Vagina (tissue), 2 donors: ENCODE measurements at regions not wholly inside any gene's neighbourhood (a gene's known extent, or its start where the extent isn't known, plus 50 kb on each side); places are given as distances from the start of the nearest gene placed in this dataset.

Experiments used
- DNase-seq, 2 donors: peaks; one replicate each; pipeline ENCODE4 v3.0.0-alpha.2; 2017; ENCODE audit errors: extremely low spot score in 2 of 2
- H3K27ac ChIP-seq: fragments of 200-600 bp; sonication (generic); one replicate; pipeline ENCODE4 v1.5.1; 2019
- H3K27me3 ChIP-seq: fragments of 200-600 bp; sonication (generic); one replicate; pipeline ENCODE4 v1.5.1; 2019
- H3K36me3 ChIP-seq, 2 donors: fragments of 200-600 bp; sonication (generic); one replicate each; pipeline ENCODE4 v1.5.1; 2017 to 2019
- H3K4me1 ChIP-seq: fragments of 200-600 bp; sonication (generic); one replicate; pipeline ENCODE4 v1.5.1; 2019
- H3K4me3 ChIP-seq, 2 donors: fragments of 200-600 bp; sonication (generic); 1 replicate in 1 of 2; 2 replicates in 1 of 2; pipeline ENCODE4 v1.5.1; 2016 to 2019
- H3K9me3 ChIP-seq: fragments of 200-600 bp; sonication (generic); one replicate; pipeline ENCODE4 v1.5.1; 2019
- POLR2A ChIP-seq, 2 donors: fragments of 450-650 bp; IDR thresholded peaks; one replicate each; pipeline ENCODE4 v1.6.1; 2017; ENCODE audit warnings: antibody characterized with exemption in 2 of 2, mild to moderate bottlenecking in 2 of 2, moderate library complexity in 2 of 2
- POLR2AphosphoS5 ChIP-seq, 2 donors: sonication (generic); formaldehyde crosslinking; IDR thresholded peaks; one replicate each; pipeline ENCODE4 v1.9.0; 2017; ENCODE audit warnings: antibody characterized with exemption in 2 of 2, mild to moderate bottlenecking in 2 of 2, low read depth in 1 of 2; ENCODE audit not compliant: insufficient read depth in 1 of 2
- intact Hi-C: fragments of 100-400 bp; cut with DNase I; formaldehyde crosslinking; loops from one replicate; pipeline ENCODE4 v1.15.1; 2023
- TF ChIP-seq, protein P1 (sequence below), 3 experiments: fragments of 450-650 bp in 2 of 3; fragments of 200-600 bp in 1 of 3; sonication (generic) in 1 of 3; IDR thresholded peaks; one replicate each; pipeline ENCODE4 v1.5.1; 2017 to 2019; ENCODE audit warnings: antibody characterized with exemption in 3 of 3, mild to moderate bottlenecking in 2 of 3, moderate library complexity in 2 of 3

- H3K27me3 ChIP-seq: no peaks in the 10 kb centered on the region
- H3K9me3 ChIP-seq: no peaks in the 10 kb centered on the region
- H3K4me1 ChIP-seq: peaks cover 66% of the 10 kb centered on the region
- no peaks in the 10 kb centered on the region for H3K36me3 ChIP-seq
- peak; percentile 82 to 83 for DNase-seq
- TF ChIP-seq POLR2AphosphoS5 (IDR thresholded peaks at IDR 0.05; ENCODE audit: insufficient read depth in 1 of 2, low read depth in 1 of 2) (no peak), POLR2A (IDR thresholded peaks at IDR 0.05) (no peak)
- TF ChIP-seq, protein P1, sequence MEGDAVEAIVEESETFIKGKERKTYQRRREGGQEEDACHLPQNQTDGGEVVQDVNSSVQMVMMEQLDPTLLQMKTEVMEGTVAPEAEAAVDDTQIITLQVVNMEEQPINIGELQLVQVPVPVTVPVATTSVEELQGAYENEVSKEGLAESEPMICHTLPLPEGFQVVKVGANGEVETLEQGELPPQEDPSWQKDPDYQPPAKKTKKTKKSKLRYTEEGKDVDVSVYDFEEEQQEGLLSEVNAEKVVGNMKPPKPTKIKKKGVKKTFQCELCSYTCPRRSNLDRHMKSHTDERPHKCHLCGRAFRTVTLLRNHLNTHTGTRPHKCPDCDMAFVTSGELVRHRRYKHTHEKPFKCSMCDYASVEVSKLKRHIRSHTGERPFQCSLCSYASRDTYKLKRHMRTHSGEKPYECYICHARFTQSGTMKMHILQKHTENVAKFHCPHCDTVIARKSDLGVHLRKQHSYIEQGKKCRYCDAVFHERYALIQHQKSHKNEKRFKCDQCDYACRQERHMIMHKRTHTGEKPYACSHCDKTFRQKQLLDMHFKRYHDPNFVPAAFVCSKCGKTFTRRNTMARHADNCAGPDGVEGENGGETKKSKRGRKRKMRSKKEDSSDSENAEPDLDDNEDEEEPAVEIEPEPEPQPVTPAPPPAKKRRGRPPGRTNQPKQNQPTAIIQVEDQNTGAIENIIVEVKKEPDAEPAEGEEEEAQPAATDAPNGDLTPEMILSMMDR (IDR thresholded peaks at IDR 0.05): no peak
- no peak overlapping the region for H3K4me3 ChIP-seq
- H3K27ac ChIP-seq: no peak overlapping the region
- intact Hi-C loops: loop anchor here (10.0 kb wide), 1 partner anchor 59 kb away; no protein-coding TSS in a partner anchor
Observed at GRCh38 chr2:46816151-46816845, 99.3 kb downstream of the MCFD2 start.

DNA sequence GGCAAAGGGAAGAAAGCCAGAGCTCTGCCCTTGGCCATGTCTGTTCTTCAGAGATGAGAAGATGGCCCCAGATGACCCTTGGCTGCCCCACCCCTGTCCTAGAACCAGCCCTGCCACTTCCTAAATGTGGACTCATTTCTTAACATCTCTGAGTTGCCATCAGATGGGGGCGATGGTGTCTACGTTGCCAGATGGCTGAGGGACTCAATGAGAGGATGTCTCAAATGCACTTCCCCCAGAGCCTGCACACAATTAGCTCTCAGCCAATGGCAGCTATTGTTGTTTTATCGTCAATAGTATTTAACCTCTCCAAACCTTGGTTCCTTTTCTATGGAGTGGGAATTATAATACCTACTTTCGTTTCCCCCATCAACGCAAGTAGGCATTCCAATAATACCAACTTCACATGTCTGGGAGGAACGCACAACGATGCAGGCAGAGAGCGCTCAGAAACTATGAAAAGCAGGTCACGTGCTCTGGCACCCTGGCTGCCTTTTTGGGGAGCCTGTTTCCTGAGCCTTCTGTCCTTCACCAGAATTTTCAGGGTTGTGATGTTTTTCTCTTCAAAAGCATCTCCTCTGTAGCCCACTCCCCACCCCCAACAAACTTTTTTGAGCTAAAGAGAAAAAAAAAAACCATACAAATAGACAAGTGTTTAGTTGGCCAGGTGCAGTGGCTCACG lies 100.3 kb downstream of the MCFD2 start:
- DNase-seq: peak; percentile 67 to 75
- intact Hi-C loops: loop anchor here (2.0 to 10.0 kb wide), 2 partner anchors 34 to 60 kb away; no protein-coding TSS in a partner anchor
- Histone ChIP-seq H3K27me3 (no peaks in the 10 kb centered on the region), H3K27ac (peak overlapping the region; percentile 72), H3K9me3 (no peaks in the 10 kb centered on the region), H3K4me3 (no peak overlapping the region), H3K4me1 (peaks cover 67% of the 10 kb centered on the region), H3K36me3 (no peaks in the 10 kb centered on the region)
- no peak for TF ChIP-seq POLR2A (IDR thresholded peaks at IDR 0.05)
- TF ChIP-seq, protein P1 (IDR thresholded peaks at IDR 0.05): no peak

DNA sequence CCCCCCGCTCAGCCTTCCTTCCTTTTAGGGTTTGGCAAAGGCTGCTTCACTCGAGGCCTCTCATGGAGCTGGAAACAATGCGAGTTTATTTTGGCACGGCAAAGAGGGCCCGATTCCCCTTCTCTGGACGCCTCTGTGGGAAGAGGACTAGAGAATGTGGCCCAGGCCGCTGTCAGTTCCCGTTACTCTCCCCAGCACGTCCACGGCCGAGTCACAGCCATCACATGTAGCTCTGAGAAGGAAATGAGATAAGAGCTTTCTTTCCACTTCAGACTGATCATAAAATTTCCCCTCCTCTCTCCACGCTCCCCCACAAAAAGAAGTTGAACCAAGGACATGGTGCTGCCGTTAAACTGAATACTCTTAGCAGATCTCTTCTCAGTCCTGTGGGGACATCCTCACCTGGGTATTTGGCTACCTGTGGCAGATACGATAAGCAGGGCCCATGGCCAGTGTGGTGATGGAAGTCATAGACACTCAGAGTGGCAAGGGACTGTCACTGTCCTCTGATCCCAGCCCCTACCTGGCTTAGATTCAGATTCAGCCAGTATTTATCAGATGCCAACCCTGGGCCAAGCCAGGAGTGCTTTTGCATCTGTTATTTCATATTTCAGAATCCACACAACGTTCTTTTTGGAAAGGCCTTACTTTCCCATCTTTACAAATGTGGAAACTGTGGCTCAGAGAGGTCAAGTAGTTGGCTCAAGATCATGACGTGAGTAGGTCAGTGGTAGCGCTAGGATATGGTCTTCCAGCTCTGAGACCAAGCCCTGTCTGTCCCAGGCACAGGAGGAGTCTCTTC lies 101.2 kb downstream of the MCFD2 start:
- no peaks in the 10 kb centered on the region for H3K27me3 ChIP-seq
- peak; percentile 95 to 97 for DNase-seq
- TF ChIP-seq POLR2AphosphoS5 (IDR thresholded peaks at IDR 0.05; ENCODE audit: insufficient read depth in 1 of 2, low read depth in 1 of 2): peak; percentile 50 to 73
- TF ChIP-seq POLR2A (IDR thresholded peaks at IDR 0.05): no peak
- no peaks in the 10 kb centered on the region for H3K36me3 ChIP-seq
- peak overlapping the region; percentile 72 for H3K27ac ChIP-seq
- no peaks in the 10 kb centered on the region for H3K9me3 ChIP-seq
- H3K4me1 ChIP-seq: peaks cover 67% of the 10 kb centered on the region
- no peak overlapping the region for H3K4me3 ChIP-seq
- intact Hi-C loops: loop anchor here (2.0 to 10.0 kb wide), 3 partner anchors 34 to 877 kb away; no protein-coding TSS in a partner anchor

GRCh38 chr2:46813680-46814079 lies 101.9 kb downstream of the MCFD2 start:
- no peak for DNase-seq
- Histone ChIP-seq H3K4me1 (peaks cover 64% of the 10 kb centered on the region), H3K27ac (peak overlapping the region; percentile 72), H3K9me3 (no peaks in the 10 kb centered on the region), H3K27me3 (no peaks in the 10 kb centered on the region), H3K36me3 (no peaks in the 10 kb centered on the region), H3K4me3 (no peak overlapping the region)
- intact Hi-C loops: loop anchor here (2.0 to 10.0 kb wide), 3 partner anchors 35 to 876 kb away; no protein-coding TSS in a partner anchor
- TF ChIP-seq, protein P1 (IDR thresholded peaks at IDR 0.05): no peak
- TF ChIP-seq POLR2A (IDR thresholded peaks at IDR 0.05) (no peak), POLR2AphosphoS5 (IDR thresholded peaks at IDR 0.05; ENCODE audit: insufficient read depth in 1 of 2, low read depth in 1 of 2) (no peak)

DNA sequence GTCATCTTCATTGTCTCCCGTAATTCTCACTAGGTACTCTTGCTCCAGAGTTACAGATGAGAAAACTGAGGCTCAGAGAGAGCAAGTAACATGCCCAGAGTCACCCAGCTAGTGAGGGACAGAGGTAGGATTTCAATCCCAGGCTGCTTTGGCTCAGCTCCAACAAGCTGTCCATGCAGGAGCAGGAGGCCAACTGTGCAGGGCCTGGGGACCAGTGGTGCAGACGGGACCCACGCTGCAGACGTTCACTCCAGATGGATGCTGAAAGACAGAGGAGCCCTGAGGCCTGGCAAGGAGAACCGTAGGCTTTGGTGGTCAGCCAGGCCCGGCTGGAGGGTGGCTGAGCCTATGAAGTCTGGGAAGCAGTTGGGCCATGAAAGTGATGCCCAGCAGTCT lies 102.6 kb downstream of the MCFD2 start:
- no peak overlapping the region for H3K4me3 ChIP-seq
- H3K36me3 ChIP-seq: no peaks in the 10 kb centered on the region
- DNase-seq: peak in 1 of 2 donors; percentile 88
- H3K27me3 ChIP-seq: no peaks in the 10 kb centered on the region
- peaks cover 57% of the 10 kb centered on the region for H3K4me1 ChIP-seq
- intact Hi-C loops: loop anchor here (5.0 to 10.0 kb wide), 2 partner anchors 62 to 876 kb away; no protein-coding TSS in a partner anchor
- H3K27ac ChIP-seq: peak overlapping the region; percentile 72
- TF ChIP-seq POLR2AphosphoS5 (IDR thresholded peaks at IDR 0.05; ENCODE audit: insufficient read depth in 1 of 2, low read depth in 1 of 2) (no peak), POLR2A (IDR thresholded peaks at IDR 0.05) (no peak)
- TF ChIP-seq, protein P1 (IDR thresholded peaks at IDR 0.05): no peak
- H3K9me3 ChIP-seq: no peaks in the 10 kb centered on the region
